DLD1 (cell line): ENCODE measurements at regions not wholly inside any gene's neighbourhood (a gene's known extent, or its start where the extent isn't known, plus 50 kb on each side); places are given as distances from the start of the nearest gene placed in this dataset.
"Not testable (repeated sequence)": the region's sequence is repeated elsewhere in the genome, so short reads cannot be mapped to it uniquely, and the experiment has no call there.

Source experiments
- in situ Hi-C: cut with HindIII; loops from 2 replicates; pipeline ENCODE4 v1.10.0; 2017; ENCODE audit warnings: low sequenced_read_pairs

- in situ Hi-C loops: not testable (repeated sequence)
Measured at GRCh38 chr6:137814030-137814429, 53.0 kb upstream of the TNFAIP3 start.

GRCh38 chr6:137815692-137816091 is 51.4 kb upstream of the TNFAIP3 start:
- in situ Hi-C loops: no loop called here

- in situ Hi-C loops: no loop called here
Measured at GRCh38 chr6:137816133-137816579, 50.9 kb upstream of the TNFAIP3 start.

GRCh38 chr6:137816688-137817618 is 50.1 kb upstream of the TNFAIP3 start:
- in situ Hi-C loops: no loop called here
